K562 (cell line): ENCODE measurements at regions not wholly inside any gene's neighbourhood (a gene's known extent, or its start where the extent isn't known, plus 50 kb on each side); places are given as distances from the start of the nearest gene placed in this dataset.
A peak's percentile ranks its signal among the peaks of the same experiment; 100 is the strongest.

Experiments used
- ATAC-seq: fragments of 200-7000 bp; cut with Tn5 transposase; 3 replicates; pipeline ENCODE4 v1.9.1; 2020; ENCODE audit warnings: moderate library complexity
- BruUV-seq: library from RNA; stranded (reverse); fragments of 400-500 nt; replicated peaks from 2 replicates; lab custom pipeline; 2021; lab: Mats Ljungman, UMichigan
- CTCF ChIA-PET: fragments of 300-600 bp; formaldehyde crosslinking; extraction: SDS; loops from one replicate; lab custom pipeline; 2021; ENCODE audit warnings: low intra/inter-chr PET ratio; lab: Yijun Ruan, JAX
- POLR2A ChIA-PET: fragments of 300-600, 350-650 bp; sonication (Branson Sonifier 250); formaldehyde crosslinking; extraction: SDS; loops from one replicate; lab custom pipeline; 2021; ENCODE audit warnings: antibody characterized with exemption, inconsistent platforms; lab: Yijun Ruan, JAX
- DNase-seq, 4 experiments: peaks; one replicate each; pipeline versions ENCODE4 v3.0.0 to v3.0.0-alpha.2; 2011 to 2018; ENCODE audit warnings: low spot score in 3 of 4, mixed read lengths in 3 of 4; ENCODE audit errors: extremely low read depth in 1 of 4
- FAIRE-seq: peaks from 2 replicates; lab custom pipeline; 2011; peaks lifted over from hg19 to GRCh38; lab: Jason Lieb, UNC
- H2AFZ ChIP-seq: 2 replicates; pipeline ENCODE4 v1.6.0; 2011; ENCODE audit warnings: low read depth, low read length, control low read depth, inconsistent platforms
- H3K27ac ChIP-seq: fragments of 200-600 bp; 3 replicates; pipeline ENCODE4 v1.8.0; 2011; ENCODE audit warnings: low read depth, mild to moderate bottlenecking, control low read depth, inconsistent platforms, low read length, moderate library complexity, mixed read lengths; ENCODE audit errors: extremely low read depth
- H3K27me3 ChIP-seq, 2 experiments: fragments of 300-600 bp in 1 of 2; 2 replicates in 1 of 2; 3 replicates in 1 of 2; pipeline versions ENCODE4 v1.6.0 to v1.8.0; 2011; ENCODE audit warnings: inconsistent platforms in 2 of 2, low read length in 2 of 2, mild to moderate bottlenecking in 1 of 2, mixed read lengths in 1 of 2, moderate library complexity in 1 of 2; ENCODE audit not compliant: control insufficient read depth in 2 of 2, insufficient read depth in 2 of 2
- H3K36me3 ChIP-seq: fragments of 300-600 bp; 3 replicates; pipeline ENCODE4 v1.8.0; 2011; ENCODE audit warnings: mild to moderate bottlenecking, low read length, inconsistent platforms; ENCODE audit not compliant: control insufficient read depth, insufficient read depth
- H3K4me1 ChIP-seq, 2 experiments: fragments of 200-600 bp in 1 of 2; replicated peaks in 1 of 2; 2 replicates in 1 of 2; 3 replicates in 1 of 2; pipeline versions ENCODE4 v1.5.1 to v1.8.0; 2011; ENCODE audit warnings: inconsistent platforms in 2 of 2, low read length in 2 of 2, mild to moderate bottlenecking in 1 of 2, mixed read lengths in 1 of 2, moderate library complexity in 1 of 2; ENCODE audit not compliant: control insufficient read depth in 2 of 2, insufficient read depth in 2 of 2
- H3K4me2 ChIP-seq: 2 replicates; pipeline ENCODE4 v1.6.1; 2011; ENCODE audit warnings: low read length, control low read depth, inconsistent platforms, mixed read lengths; ENCODE audit not compliant: insufficient read depth
- H3K4me3 ChIP-seq: fragments of 200-600 bp; sonication (generic), shearing (Covaris generic); 2 replicates; pipeline ENCODE4 v1.5.1; 2016; ENCODE audit warnings: control low read depth, inconsistent platforms
- H3K79me2 ChIP-seq: fragments of 200-600 bp; 3 replicates; pipeline ENCODE4 v1.8.0; 2011; ENCODE audit warnings: low read length, inconsistent platforms; ENCODE audit not compliant: control insufficient read depth, insufficient read depth
- H3K9ac ChIP-seq, 2 experiments: 2 replicates each; pipeline versions ENCODE4 v1.6.0 to v1.6.1; 2011; ENCODE audit warnings: low read depth in 2 of 2, low read length in 2 of 2, control low read depth in 1 of 2, inconsistent platforms in 1 of 2, mild to moderate bottlenecking in 1 of 2, mixed read lengths in 1 of 2; ENCODE audit not compliant: insufficient read depth in 1 of 2
- H3K9me1 ChIP-seq: one replicate; pipeline ENCODE4 v1.6.0; 2011; ENCODE audit warnings: inconsistent platforms, mild to moderate bottlenecking, low read length, moderate library complexity; ENCODE audit not compliant: control insufficient read depth, insufficient read depth
- H3K9me3 ChIP-seq: replicated peaks from 2 replicates; pipeline ENCODE4 v1.5.1; 2011; ENCODE audit warnings: low read depth, low read length, inconsistent platforms; ENCODE audit not compliant: control insufficient read depth, insufficient read depth
- H4K20me1 ChIP-seq: replicated peaks from 2 replicates; pipeline ENCODE4 v1.6.1; 2011; ENCODE audit warnings: low read length, inconsistent platforms, mixed read lengths; ENCODE audit not compliant: control insufficient read depth, insufficient read depth
- C11orf30 ChIP-seq: fragments of 450-650 bp; IDR thresholded peaks from 2 replicates; pipeline ENCODE4 v1.6.1; 2016; ENCODE audit warnings: low read depth, mild to moderate bottlenecking
- CHD4 ChIP-seq: fragments of 200-600 bp; sonication (generic); IDR thresholded peaks from 3 replicates; pipeline ENCODE4 v1.6.1; 2012; ENCODE audit warnings: low read depth, mild to moderate bottlenecking, mixed read lengths, low read length, inconsistent platforms; ENCODE audit not compliant: insufficient read depth, insufficient replicate concordance, poor library complexity, severe bottlenecking
- HNRNPUL1 ChIP-seq: fragments of 200-400 bp; formaldehyde crosslinking; IDR thresholded peaks from 2 replicates; pipeline ENCODE4 v1.6.1; 2017; ENCODE audit warnings: low read length
- MAFF ChIP-seq: IDR thresholded peaks from 2 replicates; pipeline ENCODE4 v1.6.1; 2012; ENCODE audit warnings: low read length, improper control_type of control experiment
- MAFG ChIP-seq: fragments of 450-650 bp; conservative IDR thresholded peaks from 2 replicates; pipeline ENCODE4 v1.6.1; 2016; ENCODE audit warnings: missing genetic modification characterization, missing compliant biosample characterization
- MAFK ChIP-seq: IDR thresholded peaks from 2 replicates; pipeline ENCODE4 v1.6.1; 2011; ENCODE audit warnings: low read length, improper control_type of control experiment
- PCBP1 ChIP-seq: fragments of 200-400 bp; formaldehyde crosslinking; IDR thresholded peaks from 2 replicates; pipeline ENCODE4 v1.6.1; 2018; ENCODE audit warnings: mild to moderate bottlenecking, low read depth, low read length; ENCODE audit not compliant: poor library complexity, severe bottlenecking
- ZNF316 ChIP-seq: fragments of 450-650 bp; IDR thresholded peaks from 2 replicates; pipeline ENCODE4 v1.6.1; 2016
- WGBS: fragments of 100-300 bp; shearing (Covaris generic); methylation state at CpG from one replicate; pipeline ENCODE4 v1.1.6; 2016; ENCODE audit warnings: low coverage, mixed read lengths; ENCODE audit not compliant: insufficient coverage; ENCODE audit errors: missing lambda C conversion rate; 5-methylcytosine and 5-hydroxymethylcytosine counted together
- in situ Hi-C: fragments of 300-500 bp; cut with MboI; formaldehyde crosslinking; loops from 4 replicates; pipeline ENCODE4 v1.15.0; 2018; ENCODE audit warnings: inconsistent platforms, mixed read lengths
- intact Hi-C: fragments of 100-400 bp; cut with micrococcal nuclease; formaldehyde crosslinking; loops from 2 replicates; pipeline ENCODE4 v1.14.2; 2022
- TF ChIP-seq, protein P1 (sequence below), 3 experiments: fragments of 200-800 bp in 1 of 3; sonication (Bioruptor generic) in 1 of 3; sonication (generic) in 1 of 3; formaldehyde crosslinking in 1 of 3; IDR thresholded peaks; 2 replicates each; pipeline versions ENCODE4 v1.6.1 to v1.8.0; 2016 to 2022; ENCODE audit warnings: mild to moderate bottlenecking in 2 of 3, missing compliant biosample characterization in 2 of 3, missing genetic modification characterization in 2 of 3, missing genetic modification reagents in 1 of 3
- TF ChIP-seq, protein P2 (sequence below): fragments of 250-450 bp; sonication (Bioruptor Pico); IDR thresholded peaks from 2 replicates; pipeline ENCODE4 v1.5.0; 2020; ENCODE audit warnings: mild to moderate bottlenecking

DNA sequence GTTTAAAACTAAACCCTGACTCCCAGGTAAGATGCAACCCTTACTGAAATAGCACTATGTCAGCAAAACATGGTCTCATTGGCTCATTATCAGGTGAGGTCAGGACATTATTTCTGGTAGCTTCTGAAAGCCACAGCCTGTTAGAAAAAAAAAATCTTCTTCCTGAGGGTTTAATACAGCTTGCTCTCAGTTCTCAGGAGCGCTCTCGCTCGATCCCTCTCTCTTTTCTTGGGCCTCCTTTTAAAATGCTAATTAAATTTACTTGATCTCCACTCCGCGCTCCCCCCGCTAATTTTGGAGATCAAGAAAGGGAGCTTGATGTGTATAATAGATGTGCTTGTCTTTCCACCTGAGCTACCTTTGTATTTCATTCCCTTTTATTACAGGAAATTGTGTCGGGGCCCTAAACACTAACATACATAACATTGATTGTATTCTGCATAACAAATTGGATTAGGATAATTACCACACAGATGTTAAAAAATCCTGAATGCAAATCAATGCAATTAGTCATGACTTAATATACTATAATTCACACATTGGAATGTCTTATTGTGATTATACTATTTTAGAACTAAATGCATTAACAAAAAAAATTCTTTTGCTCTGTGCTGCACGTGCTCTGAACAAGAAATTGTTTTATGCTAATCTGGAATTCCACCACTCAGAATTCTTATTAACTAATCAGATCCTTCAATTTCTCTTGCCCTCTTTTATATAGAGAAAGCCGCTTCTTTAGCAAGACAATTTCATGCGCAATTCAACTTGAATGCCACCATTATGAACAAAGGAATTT lies 101.6 kb upstream of the TEX13D start:
- Histone ChIP-seq H2AFZ (no peak overlapping the region; the same call in 1 of the 2 replicates), H3K27me3 (no peaks in the 10 kb centered on the region), H3K9me3 (no peaks in the 10 kb centered on the region), H3K79me2 (no peaks in the 10 kb centered on the region), H3K36me3 (no peaks in the 10 kb centered on the region), H3K9ac (no peak overlapping the region), H4K20me1 (no peaks in the 10 kb centered on the region), H3K4me3 (no peak overlapping the region), H3K4me2 (no peak overlapping the region), H3K4me1 (no peaks in the 10 kb centered on the region), H3K9me1 (no peaks in the 10 kb centered on the region)
- POLR2A ChIA-PET, result interaction anchor here (0.6 kb wide), 1 partner anchor 167 kb away, joined by 4 read pairs; no protein-coding TSS in a partner anchor
- no peak for FAIRE-seq
- 10% methylated on average over 9 of the region's 10 CpGs for WGBS
- CTCF ChIA-PET, result no interaction called here
- DNase-seq, result no peak
- no peak for ATAC-seq
- intact Hi-C loops, result no loop called here
- no TSS peak for BruUV-seq
- no peak for TF ChIP-seq CHD4
- TF ChIP-seq MAFF, result 0 out of 2 replicates have a peak, but pooled peaks have one; percentile 9
- no peak for TF ChIP-seq HNRNPUL1
- peak; percentile 84 for TF ChIP-seq ZNF316
- peak; percentile 44; the same call in 1 of the 2 replicates for TF ChIP-seq MAFK
- TF ChIP-seq C11orf30, result peak; percentile 56
- TF ChIP-seq, protein P1, sequence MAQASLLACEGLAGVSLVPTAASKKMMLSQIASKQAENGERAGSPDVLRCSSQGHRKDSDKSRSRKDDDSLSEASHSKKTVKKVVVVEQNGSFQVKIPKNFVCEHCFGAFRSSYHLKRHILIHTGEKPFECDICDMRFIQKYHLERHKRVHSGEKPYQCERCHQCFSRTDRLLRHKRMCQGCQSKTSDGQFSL (CRISPR knock-in tag; IDR thresholded peaks at IDR 0.05), result no peak
- TF ChIP-seq, protein P1 (tag; IDR thresholded peaks at IDR 0.05), result no peak
- TF ChIP-seq, protein P2, sequence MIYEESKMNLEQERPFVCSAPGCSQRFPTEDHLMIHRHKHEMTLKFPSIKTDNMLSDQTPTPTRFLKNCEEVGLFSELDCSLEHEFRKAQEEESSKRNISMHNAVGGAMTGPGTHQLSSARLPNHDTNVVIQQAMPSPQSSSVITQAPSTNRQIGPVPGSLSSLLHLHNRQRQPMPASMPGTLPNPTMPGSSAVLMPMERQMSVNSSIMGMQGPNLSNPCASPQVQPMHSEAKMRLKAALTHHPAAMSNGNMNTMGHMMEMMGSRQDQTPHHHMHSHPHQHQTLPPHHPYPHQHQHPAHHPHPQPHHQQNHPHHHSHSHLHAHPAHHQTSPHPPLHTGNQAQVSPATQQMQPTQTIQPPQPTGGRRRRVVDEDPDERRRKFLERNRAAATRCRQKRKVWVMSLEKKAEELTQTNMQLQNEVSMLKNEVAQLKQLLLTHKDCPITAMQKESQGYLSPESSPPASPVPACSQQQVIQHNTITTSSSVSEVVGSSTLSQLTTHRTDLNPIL (CRISPR knock-in tag), result no peak
- TF ChIP-seq MAFG (tag), result peak; percentile 46
- no peak for TF ChIP-seq PCBP1
- TF ChIP-seq, all 486 proteins: peak for 5
- H3K27ac ChIP-seq, result no peak overlapping the region
- in situ Hi-C loops, result no loop called here
